KMS-11 (cell line): ENCODE measurements at regions not wholly inside any gene's neighbourhood (a gene's known extent, or its start where the extent isn't known, plus 50 kb on each side); places are given as distances from the start of the nearest gene placed in this dataset.

Experiments
- H2AFZ ChIP-seq: fragments of 200-600 bp; sonication (generic); 2 replicates; pipeline ENCODE4 v1.6.1; 2016; ENCODE audit warnings: antibody characterized with exemption, mixed run types, low read depth
- H3K27ac ChIP-seq: fragments of 200-600 bp; sonication (generic); 2 replicates; pipeline ENCODE4 v1.6.1; 2016; ENCODE audit warnings: mild to moderate bottlenecking, mixed run types
- H3K27me3 ChIP-seq: fragments of 200-600 bp; sonication (generic); 2 replicates; pipeline ENCODE4 v1.6.1; 2017; ENCODE audit warnings: mild to moderate bottlenecking, low read depth, mixed run types, moderate library complexity; ENCODE audit not compliant: insufficient read depth
- H3K36me3 ChIP-seq: fragments of 200-600 bp; sonication (generic); 2 replicates; pipeline ENCODE4 v1.6.1; 2017; ENCODE audit warnings: mild to moderate bottlenecking, mixed run types; ENCODE audit not compliant: insufficient read depth
- H3K4me1 ChIP-seq: fragments of 200-600 bp; sonication (generic); 2 replicates; pipeline ENCODE4 v1.6.1; 2016; ENCODE audit warnings: mild to moderate bottlenecking, low read depth, mixed run types; ENCODE audit not compliant: poor library complexity, severe bottlenecking
- H3K4me2 ChIP-seq: fragments of 200-600 bp; sonication (generic); 2 replicates; pipeline ENCODE4 v1.7.0; 2016; ENCODE audit warnings: mild to moderate bottlenecking, mixed run types
- H3K4me3 ChIP-seq: fragments of 200-600 bp; sonication (generic); IDR thresholded peaks from 2 replicates; pipeline ENCODE4 v1.6.1; 2017; ENCODE audit warnings: low read depth, low read length, mixed read lengths; ENCODE audit not compliant: insufficient read depth
- H3K79me2 ChIP-seq: fragments of 200-600 bp; sonication (generic); 2 replicates; pipeline ENCODE4 v1.6.1; 2016; ENCODE audit warnings: low read depth, mixed run types; ENCODE audit not compliant: insufficient read depth
- H3K9ac ChIP-seq: fragments of 200-600 bp; sonication (generic); 2 replicates; pipeline ENCODE4 v1.6.1; 2016; ENCODE audit warnings: mild to moderate bottlenecking, mixed run types
- H4K20me1 ChIP-seq: fragments of 200-600 bp; sonication (generic); 2 replicates; pipeline ENCODE4 v1.6.1; 2016; ENCODE audit warnings: mild to moderate bottlenecking, mixed run types; ENCODE audit not compliant: insufficient read depth
- TF ChIP-seq, protein P1 (sequence below): fragments of 200-600 bp; sonication (generic); conservative IDR thresholded peaks from 2 replicates; pipeline ENCODE4 v1.6.1; 2017; ENCODE audit warnings: low read depth, mild to moderate bottlenecking, antibody characterized with exemption, low read length, moderate library complexity, mixed read lengths

DNA sequence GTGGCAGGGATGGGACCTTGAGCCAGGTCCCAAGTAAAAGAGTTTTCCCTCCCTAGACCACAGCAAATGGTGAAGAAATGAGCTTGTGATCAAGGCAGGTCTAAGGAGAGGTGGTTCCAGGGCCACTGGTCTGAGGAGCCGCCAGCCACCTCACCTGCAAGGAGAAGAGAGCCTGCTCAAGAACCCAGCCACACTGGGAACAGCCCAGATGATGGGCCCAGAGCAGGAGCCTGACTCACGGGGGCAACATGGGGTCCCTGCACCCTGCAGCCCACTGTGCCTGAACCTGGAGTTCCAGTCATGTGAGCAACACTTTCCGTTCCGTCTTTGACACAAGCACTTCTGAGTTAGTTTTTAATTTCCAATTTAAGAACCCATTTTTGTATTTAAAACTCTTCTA is 204.5 kb upstream of the CDH4 start:
- Histone ChIP-seq H3K27ac (no peak overlapping the region), H3K79me2 (no peaks in the 10 kb centered on the region), H3K27me3 (no peaks in the 10 kb centered on the region), H3K4me1 (no peaks in the 10 kb centered on the region), H3K4me2 (no peak overlapping the region), H3K36me3 (no peaks in the 10 kb centered on the region), H3K4me3 (no peak overlapping the region), H3K9ac (no peak overlapping the region), H4K20me1 (no peaks in the 10 kb centered on the region), H2AFZ (no peak overlapping the region)
- TF ChIP-seq, protein P1, sequence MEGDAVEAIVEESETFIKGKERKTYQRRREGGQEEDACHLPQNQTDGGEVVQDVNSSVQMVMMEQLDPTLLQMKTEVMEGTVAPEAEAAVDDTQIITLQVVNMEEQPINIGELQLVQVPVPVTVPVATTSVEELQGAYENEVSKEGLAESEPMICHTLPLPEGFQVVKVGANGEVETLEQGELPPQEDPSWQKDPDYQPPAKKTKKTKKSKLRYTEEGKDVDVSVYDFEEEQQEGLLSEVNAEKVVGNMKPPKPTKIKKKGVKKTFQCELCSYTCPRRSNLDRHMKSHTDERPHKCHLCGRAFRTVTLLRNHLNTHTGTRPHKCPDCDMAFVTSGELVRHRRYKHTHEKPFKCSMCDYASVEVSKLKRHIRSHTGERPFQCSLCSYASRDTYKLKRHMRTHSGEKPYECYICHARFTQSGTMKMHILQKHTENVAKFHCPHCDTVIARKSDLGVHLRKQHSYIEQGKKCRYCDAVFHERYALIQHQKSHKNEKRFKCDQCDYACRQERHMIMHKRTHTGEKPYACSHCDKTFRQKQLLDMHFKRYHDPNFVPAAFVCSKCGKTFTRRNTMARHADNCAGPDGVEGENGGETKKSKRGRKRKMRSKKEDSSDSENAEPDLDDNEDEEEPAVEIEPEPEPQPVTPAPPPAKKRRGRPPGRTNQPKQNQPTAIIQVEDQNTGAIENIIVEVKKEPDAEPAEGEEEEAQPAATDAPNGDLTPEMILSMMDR, result no peak

DNA sequence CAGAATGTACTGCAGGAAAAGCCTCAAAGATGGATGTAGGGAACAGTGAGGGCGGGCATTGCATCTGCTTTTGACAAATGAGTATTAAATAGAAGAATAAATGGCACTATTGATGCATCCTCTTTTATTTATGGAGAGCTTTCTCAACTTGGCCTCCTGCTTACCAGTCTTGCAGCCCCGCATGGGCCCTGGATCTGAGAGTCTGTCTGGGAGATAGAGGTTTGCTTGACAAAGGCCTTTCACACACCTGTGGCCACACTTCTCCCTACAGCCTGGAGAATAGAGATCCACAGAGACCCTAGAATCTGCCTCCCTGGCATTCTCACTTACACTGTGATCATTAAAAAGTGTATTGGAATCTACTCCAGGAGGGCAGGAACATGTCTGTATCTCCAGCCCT is 203.8 kb upstream of the CDH4 start:
- TF ChIP-seq, protein P1, result no peak
- H3K4me2 ChIP-seq, result no peak overlapping the region
- no peaks in the 10 kb centered on the region for H3K79me2 ChIP-seq
- H3K4me1 ChIP-seq, result no peaks in the 10 kb centered on the region
- no peaks in the 10 kb centered on the region for H3K36me3 ChIP-seq
- no peaks in the 10 kb centered on the region for H4K20me1 ChIP-seq
- no peak overlapping the region for H2AFZ ChIP-seq
- H3K9ac ChIP-seq, result no peak overlapping the region
- H3K4me3 ChIP-seq, result no peak overlapping the region
- no peaks in the 10 kb centered on the region for H3K27me3 ChIP-seq
- H3K27ac ChIP-seq, result no peak overlapping the region

DNA sequence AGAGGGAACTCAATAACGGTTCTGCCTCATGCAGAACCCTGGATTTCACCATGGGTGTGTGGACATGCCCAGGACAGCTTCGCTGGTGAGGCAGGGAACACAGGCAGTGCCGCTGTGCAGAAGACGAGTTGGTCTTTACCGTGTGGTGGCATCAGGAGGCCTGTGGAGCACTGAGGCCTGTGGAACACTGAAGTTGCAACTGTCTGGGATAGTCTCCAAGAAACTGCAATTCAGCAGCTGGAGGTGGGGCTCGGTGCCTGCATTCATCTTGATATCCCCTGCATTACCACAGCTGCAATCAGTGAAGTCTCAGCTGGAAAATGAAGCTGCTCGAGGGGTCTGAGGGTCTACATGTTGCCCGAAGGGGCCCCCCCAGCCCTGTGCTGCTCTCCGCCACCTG is 202.4 kb upstream of the CDH4 start:
- Histone ChIP-seq H3K4me2 (no peak overlapping the region), H3K27ac (no peak overlapping the region), H2AFZ (no peak overlapping the region), H3K79me2 (no peaks in the 10 kb centered on the region), H3K27me3 (no peaks in the 10 kb centered on the region), H3K4me3 (no peak overlapping the region), H4K20me1 (no peaks in the 10 kb centered on the region), H3K4me1 (no peaks in the 10 kb centered on the region), H3K36me3 (no peaks in the 10 kb centered on the region), H3K9ac (no peak overlapping the region)
- TF ChIP-seq, protein P1, result no peak

DNA sequence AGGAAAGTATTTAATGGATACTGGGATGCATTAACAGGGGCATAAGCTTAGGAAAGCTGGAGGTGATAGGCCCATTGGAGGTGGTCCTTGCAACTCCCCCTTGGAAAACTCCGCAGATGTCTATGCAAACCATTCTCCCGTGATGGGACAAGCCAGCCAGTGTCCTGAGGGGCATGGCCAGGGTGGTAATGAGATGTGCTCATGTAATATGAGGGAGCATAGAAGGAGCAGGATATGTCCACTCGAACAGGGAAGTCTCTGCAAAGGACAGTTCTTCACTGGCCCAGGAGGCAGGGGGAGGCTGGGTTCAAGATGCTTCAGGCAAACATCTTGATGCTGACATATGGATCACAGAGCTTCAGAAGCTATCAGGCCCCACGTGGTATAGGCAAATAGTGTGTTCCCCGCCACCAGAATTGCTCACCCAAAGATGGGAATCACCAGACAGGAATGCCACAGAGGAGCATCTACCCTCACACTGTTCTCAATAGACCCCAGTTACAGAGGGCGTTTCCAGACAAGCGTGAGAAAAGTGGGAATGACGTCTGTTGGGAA is 201.6 kb upstream of the CDH4 start:
- TF ChIP-seq, protein P1, result no peak
- Histone ChIP-seq H3K27ac (no peak overlapping the region), H3K4me3 (no peak overlapping the region), H3K79me2 (no peaks in the 10 kb centered on the region), H2AFZ (no peak overlapping the region), H3K9ac (no peak overlapping the region), H3K4me2 (no peak overlapping the region), H4K20me1 (no peaks in the 10 kb centered on the region), H3K4me1 (no peaks in the 10 kb centered on the region), H3K27me3 (no peaks in the 10 kb centered on the region; the same call in 1 of the 2 replicates), H3K36me3 (no peaks in the 10 kb centered on the region)
